Stimulated activated CD4-positive, alpha-beta T cell treated with anti-CD3 and anti-CD28 coated beads, Interleukin-4, amount 100 ng/mL, for 4 hours (primary cell): ENCODE measurements at regions not wholly inside any gene's neighbourhood (a gene's known extent, or its start where the extent isn't known, plus 50 kb on each side); places are given as distances from the start of the nearest gene placed in this dataset.

Experiments used
- DNase-seq, 2 experiments: peaks; one replicate each; pipeline ENCODE4 v3.0.0-alpha.2; 2020

DNA sequence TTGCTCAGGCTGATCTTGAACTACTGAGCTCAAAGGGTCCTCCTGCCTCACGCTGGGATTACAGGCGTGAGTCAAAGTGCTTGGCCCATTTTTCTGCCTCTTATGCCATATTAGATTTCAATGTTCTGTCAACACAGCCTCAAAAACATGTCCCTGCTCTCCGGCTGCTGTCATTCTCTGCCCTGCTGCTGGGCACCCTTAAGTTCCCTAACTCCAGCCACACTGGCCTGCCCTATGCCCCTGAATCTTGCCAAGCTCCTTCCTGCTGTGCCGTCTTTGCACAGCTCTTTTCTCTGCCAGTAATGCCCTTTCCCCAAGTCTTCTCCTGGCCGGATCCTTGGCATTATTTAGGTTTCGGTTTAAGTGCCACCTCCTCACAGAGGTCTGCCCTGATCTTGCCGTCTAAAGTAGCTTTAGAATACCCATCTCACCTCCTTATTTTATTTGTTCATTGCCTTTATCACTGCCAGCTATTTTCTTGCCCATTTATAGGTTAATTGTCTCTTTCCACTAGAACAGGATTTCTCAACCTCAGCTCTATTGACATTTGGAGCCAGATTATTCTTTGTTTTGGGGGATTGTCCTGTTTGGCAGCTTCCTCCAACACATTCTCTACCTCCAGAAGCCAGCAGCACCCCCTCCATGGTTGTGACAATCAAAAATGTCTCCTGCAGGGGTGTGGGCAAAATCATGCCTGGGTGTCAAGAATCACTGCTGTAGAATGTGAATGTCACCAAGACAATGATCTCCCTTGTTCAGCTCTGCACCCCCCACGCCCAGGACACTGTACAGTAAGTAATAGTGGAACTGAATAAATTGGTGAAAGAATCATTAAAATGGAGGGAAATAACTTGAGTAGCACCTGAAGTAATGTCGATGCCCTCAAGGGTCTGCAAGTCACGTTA is 168.2 kb downstream of the CYLD start:
- no peak for DNase-seq

GRCh38 chr16:50908468-50908867 is 166.6 kb downstream of the CYLD start:
- no peak for DNase-seq

- DNase-seq: no peak
These were observed 164.6 kb downstream of the CYLD start for GRCh38 chr16:50906454-50906853.

DNA sequence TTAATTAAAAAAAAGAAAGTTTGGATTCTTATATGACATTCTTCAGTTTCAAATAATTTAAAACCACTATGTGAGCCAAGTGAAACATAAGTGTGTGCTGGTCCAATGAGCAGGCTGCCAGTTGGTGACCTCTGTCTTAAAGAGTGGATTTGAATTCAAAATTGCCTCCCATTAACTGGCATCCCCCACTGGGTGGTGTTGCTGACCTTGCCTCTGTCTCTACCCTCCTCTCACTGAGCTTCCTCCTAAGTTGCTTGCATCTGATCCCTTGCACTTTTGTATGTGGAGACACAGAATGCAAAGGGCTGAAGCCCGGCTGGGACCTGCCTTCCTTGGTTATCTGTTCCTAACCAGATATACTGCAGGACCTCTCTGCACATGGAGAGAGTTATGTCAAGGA is 160.6 kb downstream of the CYLD start:
- DNase-seq: no peak

- DNase-seq: no peak
These were observed 159.2 kb downstream of the CYLD start for GRCh38 chr16:50901062-50901461.

DNA sequence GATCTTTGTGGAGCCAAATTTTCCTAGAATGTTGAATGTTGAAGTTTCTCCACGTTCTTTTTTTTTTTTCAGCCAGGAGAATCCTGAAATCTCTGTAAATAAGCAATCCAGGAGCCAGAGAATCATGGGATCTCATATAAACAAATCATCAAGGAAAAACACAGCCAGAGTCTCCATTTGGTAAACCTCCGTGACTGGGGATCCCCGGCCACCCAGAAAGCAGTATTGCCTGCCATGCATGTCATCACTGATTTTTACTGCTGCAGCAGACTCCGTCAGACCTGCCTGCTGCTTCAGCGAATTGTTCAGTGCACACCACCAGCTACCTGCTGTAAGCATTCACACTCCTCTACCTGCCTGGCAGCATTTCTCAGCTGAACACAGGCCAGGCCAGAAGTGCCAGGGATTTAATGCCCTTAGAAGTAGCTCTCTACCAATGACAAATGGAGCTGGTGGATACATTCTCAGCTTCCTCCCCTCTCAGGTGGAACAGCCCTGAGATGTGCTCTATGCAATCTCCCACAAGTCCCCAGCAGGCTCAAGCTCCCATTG is 158.6 kb downstream of the CYLD start:
- no peak for DNase-seq

GRCh38 chr16:50899951-50900350 is 158.1 kb downstream of the CYLD start:
- DNase-seq: no peak

DNA sequence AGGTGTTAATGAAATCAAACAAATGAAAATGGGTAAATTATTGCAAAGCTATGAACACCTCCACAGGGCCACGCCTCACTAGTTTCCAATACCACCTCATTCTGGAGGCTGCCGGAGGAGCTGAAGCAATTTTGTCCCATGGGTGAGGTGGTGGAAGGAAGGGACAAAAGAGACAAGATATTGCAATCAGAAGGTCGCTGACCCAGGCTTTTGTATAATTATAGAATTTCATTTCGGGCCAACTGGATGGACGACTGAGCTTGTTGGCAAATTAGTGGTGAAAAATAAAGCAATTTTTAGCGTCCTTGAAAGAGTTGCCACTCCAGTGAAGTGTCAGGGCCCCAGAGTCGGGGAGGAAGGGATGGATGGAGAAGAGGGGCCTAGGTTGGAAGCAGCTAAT is 147.9 kb downstream of the CYLD start:
- DNase-seq: no peak

GRCh38 chr16:50889276-50889675 is 147.4 kb downstream of the CYLD start:
- no peak for DNase-seq

GRCh38 chr16:50888486-50889261 is 146.8 kb downstream of the CYLD start:
- no peak for DNase-seq

GRCh38 chr16:50887500-50888298 is 145.8 kb downstream of the CYLD start:
- no peak for DNase-seq

DNA sequence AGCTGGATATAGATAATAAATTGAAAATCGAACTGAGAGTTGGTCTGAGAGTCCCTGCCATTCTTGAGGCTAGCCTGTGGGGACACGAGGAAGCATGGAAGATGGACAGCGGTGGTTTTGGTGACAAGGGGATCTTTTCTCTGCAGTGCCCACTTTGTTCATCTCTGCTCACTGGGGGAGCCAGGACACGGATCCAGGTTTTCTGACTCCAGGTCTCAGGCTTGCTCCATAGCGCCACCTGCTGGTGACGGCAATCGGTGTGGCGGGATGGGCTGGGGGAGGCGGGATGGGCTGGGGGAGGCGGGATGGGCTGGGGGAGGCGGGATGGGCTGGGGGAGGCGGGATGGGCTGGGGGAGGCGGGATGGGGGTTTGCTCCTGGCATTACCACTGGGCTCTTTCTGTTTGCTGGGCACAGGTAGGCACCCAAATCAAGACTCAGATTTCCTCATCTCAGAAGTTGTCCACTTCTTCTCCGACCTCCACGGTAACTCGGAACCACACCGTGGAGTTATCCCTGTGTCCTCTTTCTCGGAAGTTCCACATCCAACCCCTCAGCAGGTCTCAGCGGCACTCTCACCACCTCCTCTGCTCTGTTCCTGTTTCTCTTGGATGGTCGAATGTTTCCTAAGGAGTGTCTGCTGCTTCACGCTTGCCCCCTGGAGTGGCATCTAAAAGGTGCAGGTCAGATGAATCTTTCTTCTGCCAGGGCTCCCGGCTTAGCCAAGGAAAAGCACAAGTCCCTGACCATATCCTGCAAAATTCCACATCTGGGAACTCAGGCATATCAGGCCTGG is 142.4 kb downstream of the CYLD start:
- peak in 1 of 2 experiments; percentile 23 for DNase-seq

- no peak for DNase-seq
These were observed 140.1 kb downstream of the CYLD start for GRCh38 chr16:50881956-50882355.

DNA sequence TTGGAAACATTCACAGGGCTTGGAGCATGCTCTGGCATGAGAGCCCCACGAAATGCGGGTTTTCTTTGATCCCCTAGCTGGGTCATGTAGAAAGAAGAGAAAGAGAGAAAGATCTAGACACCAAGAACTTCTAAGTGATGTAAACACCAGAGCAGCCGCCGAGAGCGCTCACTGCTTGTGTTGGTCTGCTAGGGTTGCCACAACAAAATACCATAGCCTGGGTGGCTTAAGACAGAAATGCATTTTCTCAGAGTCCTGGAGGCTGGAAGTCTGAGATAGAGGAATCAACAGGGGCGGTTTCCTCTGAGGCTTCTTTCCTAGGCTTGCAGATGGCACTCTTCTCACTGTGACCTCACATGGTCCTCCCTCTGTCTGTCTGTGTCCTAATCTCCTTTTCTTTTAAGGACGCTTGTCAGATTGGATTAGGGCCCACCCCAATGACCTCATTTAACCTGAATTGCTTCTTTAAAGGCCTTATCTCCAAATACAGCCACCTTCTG is 139.5 kb downstream of the CYLD start:
- DNase-seq: no peak

DNA sequence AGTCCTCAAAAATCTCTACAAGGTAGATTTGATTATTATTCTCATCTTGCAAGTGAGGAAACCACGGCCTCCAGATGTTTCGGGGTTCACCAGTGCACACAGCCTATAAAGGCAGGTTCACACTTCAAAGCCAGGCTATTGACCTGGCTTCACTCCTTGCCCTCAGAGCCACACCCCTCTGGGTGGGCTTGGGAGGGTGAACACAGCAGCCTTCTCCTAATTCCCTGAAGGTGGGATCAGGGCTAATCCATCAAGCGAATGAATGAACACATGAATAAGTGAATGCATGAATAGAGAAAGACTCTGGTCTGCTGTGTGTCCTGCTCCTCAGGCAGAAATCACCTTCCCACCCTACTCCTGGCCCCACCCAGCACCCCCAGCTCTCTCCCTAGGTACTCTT is 139.0 kb downstream of the CYLD start:
- DNase-seq: no peak

GRCh38 chr16:50879873-50880695 is 138.2 kb downstream of the CYLD start:
- no peak for DNase-seq

DNA sequence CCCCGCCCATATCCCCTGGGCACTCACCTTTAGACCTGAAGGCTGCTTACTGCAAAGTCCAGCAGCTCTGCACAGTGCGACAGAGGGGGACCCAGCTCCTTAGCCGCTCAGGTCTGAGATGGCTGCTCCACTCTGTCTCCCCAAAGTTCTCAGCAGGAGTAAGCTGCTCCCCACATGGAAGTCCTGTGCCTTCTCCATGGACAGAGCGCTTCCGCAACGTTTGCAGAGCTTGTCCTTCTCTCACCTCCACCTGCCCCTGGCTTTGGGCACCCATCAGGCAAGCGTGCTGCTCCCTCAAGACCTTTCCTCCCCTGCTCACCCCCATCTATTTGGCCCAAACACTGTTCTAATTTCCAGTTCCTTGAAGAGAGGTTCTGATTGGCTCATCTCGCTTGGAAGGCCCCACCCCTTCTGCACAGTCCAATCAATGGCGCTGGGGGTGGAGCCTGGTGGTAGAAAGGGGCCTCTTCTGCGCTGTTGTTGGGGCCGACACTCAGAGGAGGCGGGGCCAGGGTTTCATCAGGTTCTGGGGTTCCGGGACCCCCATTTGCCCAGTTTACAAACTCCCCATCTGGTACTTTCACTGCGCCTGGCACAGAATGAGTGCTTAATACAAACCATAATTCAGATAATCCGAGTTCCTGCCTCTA is 137.2 kb downstream of the CYLD start:
- DNase-seq: no peak

- no peak for DNase-seq
These were observed 136.7 kb downstream of the CYLD start for GRCh38 chr16:50878536-50878935.

DNA sequence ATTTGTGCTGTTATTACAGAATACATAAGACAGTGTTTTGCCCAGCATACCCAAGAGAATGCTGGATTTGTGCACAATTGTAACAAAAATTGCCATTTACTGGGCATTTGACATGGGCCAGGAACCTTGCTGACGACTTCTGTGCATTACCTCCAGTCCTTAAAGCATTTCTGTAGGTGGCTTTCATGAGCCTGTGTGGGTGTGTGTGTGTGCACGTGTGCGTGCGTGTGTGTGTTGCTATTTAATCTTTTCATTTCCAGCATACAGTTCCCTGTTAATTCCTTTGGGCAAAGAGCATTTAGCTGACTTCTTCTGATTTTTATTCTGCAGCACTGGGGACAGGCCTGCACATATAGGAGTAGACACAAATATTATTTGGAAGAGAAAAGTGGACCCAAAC is 134.4 kb downstream of the CYLD start:
- no peak for DNase-seq

DNA sequence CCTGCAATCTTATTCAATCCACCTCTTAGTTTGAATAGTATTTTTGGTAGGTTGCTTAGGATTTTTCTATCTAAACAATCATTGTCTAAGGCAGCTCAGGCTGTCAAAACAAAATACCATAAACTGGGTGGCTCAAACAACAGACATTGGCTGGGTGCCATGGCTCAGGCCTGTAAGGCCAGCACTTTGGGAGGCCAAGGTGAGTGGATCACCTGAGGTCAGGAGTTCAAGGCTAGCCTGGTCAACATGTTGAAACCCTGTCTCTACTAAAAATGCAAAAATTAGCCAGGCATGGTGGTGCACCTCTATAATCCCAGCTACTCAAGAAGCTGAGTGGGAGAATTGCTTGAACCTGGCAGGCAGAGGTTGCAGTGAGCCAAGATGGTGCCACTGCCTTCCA is 126.7 kb downstream of the CYLD start:
- DNase-seq: no peak
